ENCODE measurements at regions not wholly inside any gene's neighbourhood (a gene's known extent, or its start where the extent isn't known, plus 50 kb on each side); places are given as distances from the start of the nearest gene placed in this dataset.

DNA sequence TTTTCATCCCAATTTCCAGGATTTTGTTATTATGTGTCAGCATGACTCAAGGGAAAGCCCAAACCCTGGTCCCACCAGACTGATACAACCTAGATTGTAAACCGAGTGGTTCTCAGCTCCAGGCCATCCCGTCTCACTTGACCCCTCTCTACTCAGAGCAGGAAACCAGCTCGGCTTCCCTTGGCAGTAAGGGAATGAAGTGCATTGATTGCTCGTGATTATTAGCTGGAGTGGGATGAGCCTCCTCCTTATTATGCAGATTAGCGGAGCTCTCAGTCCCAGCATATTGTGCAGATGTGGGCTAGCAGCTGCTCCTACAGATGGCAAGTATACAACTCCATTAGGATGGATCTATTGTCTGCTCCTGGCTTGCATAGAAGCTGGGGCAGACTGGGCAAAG is 167.6 kb downstream of the LNPK start:
- Histone ChIP-seq H3K36me3 (ENCODE audit: control insufficient read depth, insufficient read depth, low read length) (no peaks in the 10 kb centered on the region), H3K9me3 (ENCODE audit: control insufficient read depth, low read length) (no peaks in the 10 kb centered on the region), H3K27ac (ENCODE audit: insufficient read depth, low read length, poor library complexity, severe bottlenecking) (no peak overlapping the region), H3K27me3 (replicated peaks; ENCODE audit: control insufficient read depth, insufficient read depth, low read length, poor library complexity, severe bottlenecking) (no peaks in the 10 kb centered on the region), H3K4me1 (ENCODE audit: control insufficient read depth, insufficient read depth, low read length, poor library complexity, severe bottlenecking) (no peaks in the 10 kb centered on the region), H3K4me3 (ENCODE audit: insufficient read depth, low read depth, low read length, poor library complexity, severe bottlenecking) (no peak overlapping the region)
- DNase-seq: no peak

DNA sequence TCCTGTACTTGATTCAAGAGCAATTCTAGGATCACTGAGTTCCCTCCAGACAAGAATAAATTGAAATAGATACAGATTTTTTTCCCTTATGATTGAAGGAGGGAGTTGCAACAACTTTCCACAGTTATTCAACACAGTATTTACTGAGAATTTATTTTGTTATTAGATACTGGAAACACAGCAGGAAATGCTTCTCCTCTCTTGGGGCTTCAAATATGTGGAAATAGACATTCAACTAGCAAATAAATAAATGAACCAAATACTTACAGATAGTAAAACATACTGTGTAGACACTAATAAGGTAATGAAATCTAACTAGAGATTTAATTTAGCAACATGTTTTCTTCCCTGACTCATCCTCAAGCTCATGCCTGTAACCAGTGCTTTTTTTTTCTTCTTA is 169.2 kb downstream of the LNPK start:
- no peaks in the 10 kb centered on the region for H3K4me1 ChIP-seq (ENCODE audit: control insufficient read depth, insufficient read depth, low read length, poor library complexity, severe bottlenecking)
- no peak for DNase-seq
- no peaks in the 10 kb centered on the region for H3K36me3 ChIP-seq (ENCODE audit: control insufficient read depth, insufficient read depth, low read length)
- H3K27ac ChIP-seq (ENCODE audit: insufficient read depth, low read length, poor library complexity, severe bottlenecking): no peak overlapping the region
- H3K4me3 ChIP-seq (ENCODE audit: insufficient read depth, low read depth, low read length, poor library complexity, severe bottlenecking): no peak overlapping the region
- no peaks in the 10 kb centered on the region for H3K9me3 ChIP-seq (ENCODE audit: control insufficient read depth, low read length)
- no peaks in the 10 kb centered on the region for H3K27me3 ChIP-seq (replicated peaks; ENCODE audit: control insufficient read depth, insufficient read depth, low read length, poor library complexity, severe bottlenecking)

DNA sequence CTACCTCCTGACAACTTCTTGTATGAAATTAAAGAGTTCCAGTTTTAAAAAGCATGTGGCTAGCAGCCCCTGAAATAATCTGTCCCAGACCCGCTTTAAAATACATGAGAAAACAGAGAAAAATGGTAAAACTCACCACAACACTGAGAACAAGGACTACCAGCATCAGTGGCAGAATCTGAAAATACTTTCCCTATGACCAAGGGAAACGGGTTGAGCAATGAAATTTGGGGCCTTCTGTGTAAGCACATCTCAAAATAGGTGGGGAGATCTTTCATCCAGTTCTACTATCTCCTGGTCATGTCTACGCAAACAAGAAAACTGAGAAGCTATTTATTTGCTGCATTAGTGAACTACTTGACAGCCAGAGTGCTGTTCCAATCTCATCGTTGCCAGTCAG is 172.3 kb downstream of the LNPK start:
- H3K27ac ChIP-seq (ENCODE audit: insufficient read depth, low read length, poor library complexity, severe bottlenecking): no peak overlapping the region
- no peak for DNase-seq

DNA sequence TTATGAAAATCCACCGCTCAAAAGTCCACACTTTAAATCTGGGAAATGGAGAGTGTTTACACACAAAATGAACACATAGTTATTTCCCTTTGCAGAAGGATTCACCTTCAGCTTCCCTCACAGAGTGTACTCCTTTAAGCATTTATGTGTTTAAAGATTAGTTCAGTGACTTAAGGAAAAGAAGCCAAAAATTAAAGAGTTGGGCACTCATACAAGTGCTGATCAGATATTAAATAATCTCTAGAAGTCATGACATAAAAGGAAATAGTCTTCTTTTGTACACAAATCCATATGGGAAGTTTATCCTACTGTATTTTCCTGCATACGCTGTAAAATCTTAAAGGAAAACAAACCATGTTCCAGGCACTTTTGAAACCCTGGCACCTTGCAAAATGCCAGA is 174.2 kb downstream of the LNPK start:
- no peak for DNase-seq
- no peaks in the 10 kb centered on the region for H3K4me1 ChIP-seq (ENCODE audit: control insufficient read depth, insufficient read depth, low read length, poor library complexity, severe bottlenecking)
- no peaks in the 10 kb centered on the region for H3K27me3 ChIP-seq (replicated peaks; ENCODE audit: control insufficient read depth, insufficient read depth, low read length, poor library complexity, severe bottlenecking)
- H3K9me3 ChIP-seq (ENCODE audit: control insufficient read depth, low read length): no peaks in the 10 kb centered on the region
- no peak overlapping the region for H3K27ac ChIP-seq (ENCODE audit: insufficient read depth, low read length, poor library complexity, severe bottlenecking)
- H3K36me3 ChIP-seq (ENCODE audit: control insufficient read depth, insufficient read depth, low read length): no peaks in the 10 kb centered on the region
- no peak overlapping the region for H3K4me3 ChIP-seq (ENCODE audit: insufficient read depth, low read depth, low read length, poor library complexity, severe bottlenecking)

More for the DNA sequence above, 172.3 kb downstream of the LNPK start:
- Histone ChIP-seq H3K36me3 (ENCODE audit: control insufficient read depth, insufficient read depth, low read length) (no peaks in the 10 kb centered on the region), H3K4me3 (ENCODE audit: insufficient read depth, low read depth, low read length, poor library complexity, severe bottlenecking) (no peak overlapping the region), H3K9me3 (ENCODE audit: control insufficient read depth, low read length) (no peaks in the 10 kb centered on the region), H3K27me3 (replicated peaks; ENCODE audit: control insufficient read depth, insufficient read depth, low read length, poor library complexity, severe bottlenecking) (no peaks in the 10 kb centered on the region), H3K4me1 (ENCODE audit: control insufficient read depth, insufficient read depth, low read length, poor library complexity, severe bottlenecking) (no peaks in the 10 kb centered on the region)

DNA sequence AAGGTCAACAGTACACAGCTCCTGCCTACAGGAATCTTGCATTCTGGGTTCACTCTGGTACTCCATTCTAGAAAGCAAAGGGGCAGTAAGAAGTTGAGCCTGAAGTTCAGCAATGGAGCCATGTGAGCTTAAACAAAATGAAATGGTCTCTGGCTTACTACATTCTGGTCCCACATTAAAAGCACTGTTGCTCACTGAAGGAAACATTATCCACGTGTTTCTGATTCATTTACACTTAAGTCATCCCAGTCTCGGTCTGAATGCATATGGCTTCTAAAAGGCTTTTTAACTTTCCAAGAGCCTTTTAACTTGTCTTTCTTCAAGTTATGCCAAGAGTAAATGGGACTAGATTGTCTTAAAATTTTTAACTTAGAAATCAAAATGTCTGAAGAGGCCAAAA is 177.8 kb downstream of the LNPK start:
- no peaks in the 10 kb centered on the region for H3K9me3 ChIP-seq (ENCODE audit: control insufficient read depth, low read length)
- H3K4me1 ChIP-seq (ENCODE audit: control insufficient read depth, insufficient read depth, low read length, poor library complexity, severe bottlenecking): no peaks in the 10 kb centered on the region
- H3K36me3 ChIP-seq (ENCODE audit: control insufficient read depth, insufficient read depth, low read length): no peaks in the 10 kb centered on the region
- DNase-seq: no peak
- H3K27ac ChIP-seq (ENCODE audit: insufficient read depth, low read length, poor library complexity, severe bottlenecking): no peak overlapping the region
- H3K4me3 ChIP-seq (ENCODE audit: insufficient read depth, low read depth, low read length, poor library complexity, severe bottlenecking): no peak overlapping the region
- no peaks in the 10 kb centered on the region for H3K27me3 ChIP-seq (replicated peaks; ENCODE audit: control insufficient read depth, insufficient read depth, low read length, poor library complexity, severe bottlenecking)

DNA sequence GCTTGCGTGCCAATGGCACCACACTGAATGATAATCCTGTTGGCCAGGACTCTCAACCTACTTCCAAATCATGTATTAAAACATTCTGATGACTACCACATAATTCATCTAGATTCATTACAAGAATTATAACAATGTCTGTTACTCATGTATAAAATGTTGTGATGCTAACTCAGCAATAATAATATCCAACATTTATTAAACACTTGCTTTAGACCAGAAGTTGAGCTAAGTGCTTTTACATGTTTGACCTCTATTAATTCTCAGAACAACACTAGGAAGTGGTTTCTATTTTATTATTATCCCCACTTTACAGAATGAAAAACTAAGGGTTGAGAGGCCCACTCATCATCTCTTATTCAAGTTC is 178.4 kb downstream of the LNPK start:
- H3K27ac ChIP-seq (ENCODE audit: insufficient read depth, low read length, poor library complexity, severe bottlenecking): no peak overlapping the region
- DNase-seq: no peak
- H3K9me3 ChIP-seq (ENCODE audit: control insufficient read depth, low read length): no peaks in the 10 kb centered on the region
- no peaks in the 10 kb centered on the region for H3K36me3 ChIP-seq (ENCODE audit: control insufficient read depth, insufficient read depth, low read length)
- no peaks in the 10 kb centered on the region for H3K27me3 ChIP-seq (replicated peaks; ENCODE audit: control insufficient read depth, insufficient read depth, low read length, poor library complexity, severe bottlenecking)
- H3K4me3 ChIP-seq (ENCODE audit: insufficient read depth, low read depth, low read length, poor library complexity, severe bottlenecking): no peak overlapping the region
- no peaks in the 10 kb centered on the region for H3K4me1 ChIP-seq (ENCODE audit: control insufficient read depth, insufficient read depth, low read length, poor library complexity, severe bottlenecking)

DNA sequence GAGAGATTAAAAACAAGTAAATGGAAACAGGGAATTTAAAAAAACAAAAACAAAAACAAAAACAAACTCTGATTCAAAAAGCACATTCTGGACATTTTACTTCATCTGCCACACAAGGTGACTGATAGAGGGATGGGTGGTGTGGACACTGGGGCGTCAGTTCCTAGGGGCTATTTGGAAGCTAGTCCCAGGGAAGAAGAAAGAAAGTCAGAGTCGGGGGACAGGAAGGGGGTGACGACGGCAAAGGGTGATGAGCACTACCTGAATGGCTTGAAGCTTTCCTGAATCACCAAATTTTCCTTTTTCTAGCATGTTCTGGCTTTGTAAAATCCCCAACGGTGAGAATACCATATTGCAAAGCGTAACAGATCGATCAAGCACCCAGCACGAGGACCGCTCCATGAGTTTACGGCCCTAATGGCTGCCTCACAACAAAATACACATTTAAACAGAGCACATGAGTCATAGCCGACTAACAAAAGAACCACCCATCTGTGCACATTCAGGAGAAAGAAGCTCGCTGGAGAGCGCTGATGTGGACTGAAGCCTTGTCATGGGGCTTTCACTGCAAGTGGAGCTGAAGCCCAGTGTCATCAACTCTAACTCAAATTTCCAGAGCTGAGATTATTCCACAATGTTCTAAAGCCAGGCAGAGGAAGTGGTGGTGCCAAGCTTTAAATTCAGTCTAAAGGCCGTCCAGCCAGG is 178.9 kb downstream of the LNPK start:
- Histone ChIP-seq H3K4me3 (ENCODE audit: insufficient read depth, low read depth, low read length, poor library complexity, severe bottlenecking) (no peak overlapping the region), H3K4me1 (ENCODE audit: control insufficient read depth, insufficient read depth, low read length, poor library complexity, severe bottlenecking) (no peaks in the 10 kb centered on the region), H3K36me3 (ENCODE audit: control insufficient read depth, insufficient read depth, low read length) (no peaks in the 10 kb centered on the region), H3K27ac (ENCODE audit: insufficient read depth, low read length, poor library complexity, severe bottlenecking) (no peak overlapping the region), H3K27me3 (replicated peaks; ENCODE audit: control insufficient read depth, insufficient read depth, low read length, poor library complexity, severe bottlenecking) (no peaks in the 10 kb centered on the region), H3K9me3 (ENCODE audit: control insufficient read depth, low read length) (no peaks in the 10 kb centered on the region)
- DNase-seq: no peak

DNA sequence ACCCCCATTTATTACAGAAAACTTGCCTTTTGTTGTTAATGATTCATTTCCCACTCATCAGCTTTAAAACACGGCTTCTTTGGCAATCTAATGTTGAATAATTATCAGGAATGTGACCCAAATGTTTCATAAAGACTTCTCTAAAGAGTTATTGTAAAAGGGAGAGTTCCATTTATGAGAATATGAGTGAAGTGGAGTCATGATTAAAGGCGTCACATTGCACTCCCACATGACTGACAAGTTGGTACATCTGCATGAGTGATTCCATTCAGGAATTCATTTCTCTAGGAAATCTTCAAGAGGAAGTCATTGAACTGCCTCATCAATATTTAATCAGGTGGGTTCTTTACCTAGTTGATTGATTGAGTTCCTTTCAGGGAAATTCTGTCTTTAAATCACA is 184.8 kb downstream of the LNPK start:
- Histone ChIP-seq H3K36me3 (ENCODE audit: control insufficient read depth, insufficient read depth, low read length) (no peaks in the 10 kb centered on the region), H3K4me1 (ENCODE audit: control insufficient read depth, insufficient read depth, low read length, poor library complexity, severe bottlenecking) (no peaks in the 10 kb centered on the region), H3K27ac (ENCODE audit: insufficient read depth, low read length, poor library complexity, severe bottlenecking) (no peak overlapping the region), H3K27me3 (replicated peaks; ENCODE audit: control insufficient read depth, insufficient read depth, low read length, poor library complexity, severe bottlenecking) (no peaks in the 10 kb centered on the region), H3K4me3 (ENCODE audit: insufficient read depth, low read depth, low read length, poor library complexity, severe bottlenecking) (no peak overlapping the region), H3K9me3 (ENCODE audit: control insufficient read depth, low read length) (no peaks in the 10 kb centered on the region)
- no peak for DNase-seq

DNA sequence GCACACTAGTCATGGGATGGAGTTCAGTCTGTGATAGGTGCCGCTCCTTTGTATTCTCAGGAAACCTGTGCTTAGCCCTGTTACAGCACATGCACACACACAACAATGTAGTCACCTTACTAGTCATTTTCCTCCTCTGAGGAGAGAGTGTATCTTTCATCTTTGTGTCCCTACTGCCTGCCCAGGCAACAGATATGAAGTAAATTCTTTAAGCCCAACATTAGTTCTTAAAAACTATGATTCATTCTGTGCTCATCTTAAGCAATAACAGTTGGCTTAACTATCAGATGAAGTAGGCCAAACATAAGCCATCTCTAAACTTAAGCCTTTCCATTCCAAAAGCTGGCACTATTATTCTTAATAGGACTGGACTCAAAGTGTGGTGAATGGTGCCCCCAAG is 186.5 kb downstream of the LNPK start:
- no peaks in the 10 kb centered on the region for H3K4me1 ChIP-seq (ENCODE audit: control insufficient read depth, insufficient read depth, low read length, poor library complexity, severe bottlenecking)
- no peaks in the 10 kb centered on the region for H3K27me3 ChIP-seq (replicated peaks; ENCODE audit: control insufficient read depth, insufficient read depth, low read length, poor library complexity, severe bottlenecking)
- no peaks in the 10 kb centered on the region for H3K9me3 ChIP-seq (ENCODE audit: control insufficient read depth, low read length)
- H3K27ac ChIP-seq (ENCODE audit: insufficient read depth, low read length, poor library complexity, severe bottlenecking): no peak overlapping the region
- DNase-seq: no peak
- no peak overlapping the region for H3K4me3 ChIP-seq (ENCODE audit: insufficient read depth, low read depth, low read length, poor library complexity, severe bottlenecking)
- H3K36me3 ChIP-seq (ENCODE audit: control insufficient read depth, insufficient read depth, low read length): no peaks in the 10 kb centered on the region

DNA sequence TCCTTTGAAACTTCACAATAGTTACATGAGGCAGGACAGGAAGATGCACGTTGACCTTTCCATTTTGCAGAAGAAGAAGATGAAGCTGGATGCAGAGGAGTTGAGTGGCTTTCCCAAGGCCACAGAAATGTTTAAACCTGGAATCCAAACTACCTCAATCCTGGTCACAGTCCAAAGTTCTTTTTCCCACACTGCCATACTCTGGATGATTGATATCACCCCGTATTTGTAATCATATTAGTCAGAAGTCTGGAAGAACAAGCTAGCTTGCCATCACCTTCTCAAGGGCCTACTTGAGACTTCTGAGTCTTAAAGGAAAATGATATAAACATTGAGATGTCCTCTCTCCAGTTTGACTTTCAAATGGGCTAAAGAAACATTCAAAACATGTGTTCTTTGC is 190.1 kb downstream of the LNPK start:
- H3K27me3 ChIP-seq (replicated peaks; ENCODE audit: control insufficient read depth, insufficient read depth, low read length, poor library complexity, severe bottlenecking): no peaks in the 10 kb centered on the region
- no peaks in the 10 kb centered on the region for H3K4me1 ChIP-seq (ENCODE audit: control insufficient read depth, insufficient read depth, low read length, poor library complexity, severe bottlenecking)
- no peaks in the 10 kb centered on the region for H3K36me3 ChIP-seq (ENCODE audit: control insufficient read depth, insufficient read depth, low read length)
- no peak overlapping the region for H3K4me3 ChIP-seq (ENCODE audit: insufficient read depth, low read depth, low read length, poor library complexity, severe bottlenecking)
- no peak overlapping the region for H3K27ac ChIP-seq (ENCODE audit: insufficient read depth, low read length, poor library complexity, severe bottlenecking)
- DNase-seq: no peak
- H3K9me3 ChIP-seq (ENCODE audit: control insufficient read depth, low read length): no peaks in the 10 kb centered on the region
